ENCODE measurements at regions not wholly inside any gene's neighbourhood (a gene's known extent, or its start where the extent isn't known, plus 50 kb on each side); places are given as distances from the start of the nearest gene placed in this dataset.

GRCh38 chr2:7225848-7226247, 308.6 kb downstream of the RNF144A start:
- DNase-seq = peak; percentile 48

GRCh38 chr2:7226501-7226900, 309.3 kb downstream of the RNF144A start:
- no peak for DNase-seq

- no peak for DNase-seq
Measured at GRCh38 chr2:7233126-7233525, 315.9 kb downstream of the RNF144A start.

DNA sequence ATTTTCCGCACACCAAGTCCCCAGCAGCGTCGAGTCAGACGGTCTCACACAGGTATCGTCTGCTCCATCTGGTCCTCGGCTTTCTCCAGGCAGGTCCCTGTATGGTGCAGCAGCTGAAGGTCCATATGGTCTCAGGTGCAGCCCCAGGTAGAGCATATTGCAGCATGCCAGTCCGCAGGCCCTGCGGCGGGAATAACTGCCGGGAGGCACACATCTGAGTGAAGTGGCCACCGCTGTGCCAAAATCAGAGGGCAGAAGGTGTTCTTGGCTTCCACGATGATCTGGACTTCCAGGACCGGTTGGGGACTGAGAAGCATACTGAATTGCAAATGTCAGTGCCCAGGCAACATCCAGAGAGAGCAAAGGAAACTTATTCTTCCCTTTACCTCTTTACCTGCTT, 320.3 kb downstream of the RNF144A start:
- DNase-seq = no peak

GRCh38 chr2:7239078-7239477, 321.9 kb downstream of the RNF144A start:
- DNase-seq = no peak

DNA sequence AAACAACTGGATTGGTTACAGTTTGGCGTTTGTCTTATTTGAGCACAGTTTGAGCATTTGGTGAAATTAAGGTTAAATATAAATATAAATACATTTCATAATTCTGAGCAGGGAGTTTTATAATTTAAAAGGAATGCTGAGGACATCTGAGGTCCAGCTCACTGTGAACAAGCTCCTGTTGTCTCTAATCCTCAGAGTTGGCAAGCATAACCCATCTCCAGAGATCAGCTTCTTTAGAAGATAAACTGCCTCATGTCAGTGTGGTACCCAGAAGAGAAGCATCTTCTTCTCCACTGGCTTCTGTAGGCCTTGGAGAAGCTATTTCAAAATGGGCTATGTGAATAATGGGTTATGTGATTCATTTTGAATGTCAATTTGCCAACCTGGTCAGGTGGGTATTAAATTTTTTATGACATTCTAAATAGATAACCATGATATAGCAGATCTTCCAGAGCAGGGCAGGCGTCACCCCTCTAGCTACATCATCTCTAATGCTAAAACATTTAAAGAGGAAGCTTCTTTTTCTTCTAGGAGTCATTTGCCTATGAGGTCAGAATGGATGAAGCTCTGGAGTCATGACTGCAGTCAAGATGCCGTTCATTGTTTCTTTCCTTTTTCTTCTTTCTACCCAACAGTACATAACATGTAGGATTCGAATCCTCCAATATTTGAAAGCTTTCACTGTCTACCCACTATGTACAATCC, 324.0 kb downstream of the RNF144A start:
- DNase-seq = no peak

- no peak for DNase-seq
Measured at GRCh38 chr2:7242189-7242867, 325.1 kb downstream of the RNF144A start.

GRCh38 chr2:7243276-7243675, 326.1 kb downstream of the RNF144A start:
- DNase-seq = no peak

DNA sequence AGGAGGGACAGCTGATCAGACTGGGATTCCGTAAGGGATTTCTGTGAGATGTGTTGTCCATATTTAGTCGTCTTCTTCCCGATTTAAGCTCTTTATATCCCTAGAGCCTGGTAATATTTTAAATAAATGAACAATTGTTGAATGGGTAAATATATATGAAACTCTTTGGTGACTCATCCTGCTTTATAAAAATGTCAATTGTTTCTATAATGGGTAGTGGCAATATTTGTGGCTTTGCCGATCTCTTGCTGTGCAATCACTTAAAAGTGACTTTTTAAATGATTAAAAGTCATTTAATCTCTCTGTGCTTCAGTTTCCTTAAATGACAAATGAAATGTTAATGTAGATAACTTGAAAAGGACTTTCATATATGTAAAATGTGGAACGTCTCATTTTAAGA, 339.2 kb downstream of the RNF144A start:
- DNase-seq = no peak

DNA sequence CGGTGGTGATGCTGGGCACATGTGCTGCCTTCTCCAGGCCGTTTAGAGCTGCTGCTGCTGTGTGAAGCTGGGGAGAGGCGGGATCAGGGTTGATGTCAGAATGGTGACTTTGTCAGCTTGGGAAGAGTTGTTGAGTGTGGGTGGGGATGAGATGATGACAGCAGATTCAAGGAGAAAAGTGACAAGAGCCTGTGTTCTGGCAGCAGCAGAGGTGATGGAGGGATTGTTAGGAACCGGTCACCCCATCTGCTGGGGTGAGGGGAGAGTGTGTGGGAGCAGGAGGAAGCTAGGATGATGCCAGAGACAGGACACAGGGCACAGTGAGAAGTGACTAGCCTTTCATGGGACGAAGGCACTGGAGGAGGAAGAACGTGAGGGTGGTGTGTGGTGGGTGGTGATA, 345.5 kb downstream of the RNF144A start:
- no peak for DNase-seq

- DNase-seq = no peak
Measured at GRCh38 chr2:7264791-7265190, 347.6 kb downstream of the RNF144A start.

- DNase-seq = no peak
Measured at GRCh38 chr2:7265286-7265685, 348.1 kb downstream of the RNF144A start.

- DNase-seq = no peak
Measured at GRCh38 chr2:7269106-7269643, 352.0 kb downstream of the RNF144A start.

DNA sequence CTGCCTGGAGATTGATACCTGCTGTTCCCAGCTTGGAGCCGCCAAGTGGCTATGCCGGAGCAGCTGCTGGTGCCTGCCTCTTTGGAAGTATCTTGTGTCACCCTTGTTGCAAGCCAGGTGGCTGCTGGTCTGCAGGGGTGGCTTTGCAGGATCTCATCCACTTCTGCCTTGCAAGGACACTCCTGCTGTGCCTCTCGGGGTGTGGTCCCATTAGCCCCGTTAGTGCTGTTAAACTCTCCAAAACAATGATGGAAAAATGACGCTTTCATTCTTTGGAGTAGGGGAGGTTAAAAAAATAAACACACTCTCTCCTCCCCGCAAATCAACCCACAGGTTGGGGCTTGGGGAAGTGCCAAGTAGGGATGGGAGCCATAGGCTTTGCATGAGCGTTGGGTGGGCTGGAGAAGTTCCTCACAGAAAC, 352.8 kb downstream of the RNF144A start:
- peak; percentile 99 for DNase-seq

DNA sequence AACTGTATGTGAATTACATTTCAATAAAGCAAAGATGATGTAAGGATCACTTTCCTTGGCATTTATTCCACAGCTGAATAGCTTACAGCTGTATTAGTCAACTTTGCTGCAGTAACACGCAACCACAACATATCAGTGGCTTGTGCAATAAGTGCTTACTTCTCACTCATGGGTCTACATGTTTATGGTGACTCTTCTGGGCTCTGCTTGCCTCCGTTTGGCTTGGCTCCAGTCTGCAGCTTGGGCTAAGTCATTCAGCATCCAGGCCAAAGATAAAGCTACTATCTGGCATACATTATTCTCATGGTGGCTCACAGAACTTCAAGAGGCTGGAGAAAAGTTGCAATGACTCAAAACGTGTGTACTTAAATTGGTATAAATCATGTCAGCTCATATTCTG, 355.0 kb downstream of the RNF144A start:
- DNase-seq = peak; percentile 18

DNA sequence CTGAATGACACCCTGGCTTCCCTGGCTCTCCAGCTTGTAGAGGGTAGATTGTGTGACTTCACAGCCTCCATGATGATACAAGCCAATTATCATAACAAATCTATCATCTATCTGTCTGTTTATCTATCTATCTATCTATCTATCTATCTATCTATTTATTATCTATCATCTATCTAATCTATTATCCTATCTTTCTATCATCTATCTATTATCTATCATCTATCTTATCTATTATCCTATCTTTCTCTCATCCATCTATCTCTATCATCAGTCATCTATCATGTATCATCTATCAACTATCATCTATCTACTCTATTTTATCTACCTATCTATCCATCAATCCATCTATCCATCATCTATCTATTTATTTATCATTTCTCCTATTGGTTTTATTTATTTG, 361.8 kb downstream of the RNF144A start:
- DNase-seq = no peak

DNA sequence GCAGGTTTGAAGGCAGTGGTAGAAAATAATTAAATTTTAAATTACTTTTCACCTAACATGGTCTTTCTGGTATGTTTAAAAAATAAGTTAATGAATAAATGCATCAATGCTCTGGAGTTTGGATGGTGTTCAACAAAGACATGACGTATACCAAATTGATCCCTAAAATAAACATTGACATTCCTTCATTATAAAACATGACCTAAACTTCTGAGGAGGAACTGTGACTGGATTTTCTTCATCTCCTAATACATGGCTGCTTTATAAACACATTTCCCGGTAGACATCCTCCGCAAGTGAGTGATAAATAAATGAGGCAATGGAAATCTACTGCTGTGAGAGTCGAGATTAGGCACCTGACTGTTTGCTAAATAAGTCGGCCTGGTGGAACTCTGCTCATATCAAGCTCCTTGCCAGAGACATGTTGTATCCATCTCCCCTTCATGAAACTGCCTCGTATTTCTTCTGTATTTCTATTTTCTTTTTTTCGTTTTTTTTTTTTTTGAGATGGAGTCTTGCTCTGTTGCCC, 362.3 kb downstream of the RNF144A start:
- DNase-seq = no peak

- no peak for DNase-seq
Measured at GRCh38 chr2:7280790-7281189, 363.6 kb downstream of the RNF144A start.

- no peak for DNase-seq
Measured at GRCh38 chr2:7281231-7282201, 364.3 kb downstream of the RNF144A start.

GRCh38 chr2:7286120-7286519, 368.9 kb downstream of the RNF144A start:
- DNase-seq = no peak

DNA sequence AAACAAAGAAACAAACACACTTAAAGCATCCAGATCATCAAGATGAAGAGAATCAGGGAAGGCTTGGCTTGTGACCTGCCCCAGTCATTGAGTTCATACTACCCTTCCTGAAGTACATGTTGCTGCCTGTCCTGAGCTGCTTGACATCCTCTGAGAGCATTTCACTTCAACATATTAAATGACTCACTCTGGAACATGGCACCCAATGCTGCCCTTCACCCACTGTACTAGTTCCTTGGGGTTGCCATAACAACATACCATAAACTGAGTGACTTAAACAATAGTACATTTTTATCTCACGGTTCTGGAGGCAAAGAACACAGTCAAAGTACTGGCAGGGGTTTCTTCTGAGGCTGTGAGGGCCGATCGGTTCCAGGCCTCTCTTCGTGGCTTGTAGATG, 371.3 kb downstream of the RNF144A start:
- no peak for DNase-seq

DNA sequence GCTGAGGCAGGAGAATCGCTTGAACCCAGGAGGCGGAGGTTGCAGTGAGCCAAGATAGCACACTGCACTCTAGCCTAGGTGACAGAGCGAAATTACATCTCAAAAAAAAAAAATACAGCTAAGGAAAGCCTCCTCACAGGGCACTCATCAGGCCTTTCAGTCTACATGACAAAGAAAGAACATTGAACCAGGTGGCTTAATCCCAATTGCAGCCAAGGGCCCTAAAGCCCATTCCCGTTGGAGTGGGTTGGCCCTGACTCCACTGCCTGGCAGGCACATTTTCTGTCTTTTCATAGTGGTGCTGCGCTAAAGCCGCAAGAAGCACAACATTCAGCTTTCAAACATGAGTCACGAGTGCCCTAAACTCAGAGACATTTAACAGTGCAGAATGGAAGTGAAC, 372.5 kb downstream of the RNF144A start:
- no peak for DNase-seq

DNA sequence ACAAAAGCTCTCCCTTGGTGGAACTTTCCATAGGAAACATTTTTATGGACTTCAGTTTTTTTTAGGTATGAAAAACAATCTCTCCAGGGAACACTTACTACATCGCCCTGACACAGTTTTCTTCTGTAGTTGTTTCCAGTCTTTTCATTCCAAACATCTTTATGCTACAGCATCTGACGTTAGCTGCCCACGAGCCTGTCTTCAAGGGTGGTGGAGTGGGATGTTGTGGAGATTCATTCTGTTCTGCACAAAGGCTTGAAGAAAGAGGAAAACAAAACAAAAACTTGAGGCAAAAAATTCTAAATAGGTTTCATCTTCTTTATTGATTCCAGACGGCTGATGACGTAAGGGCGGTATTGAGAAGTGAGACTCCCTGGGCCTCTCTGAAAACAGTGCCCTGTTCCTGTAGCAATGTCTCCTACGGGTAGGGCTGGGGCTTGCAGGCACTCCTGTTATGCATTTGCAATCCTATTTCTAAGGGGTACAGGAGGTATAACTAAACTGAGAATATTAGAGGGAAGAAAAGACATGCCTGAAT, 375.0 kb downstream of the RNF144A start:
- no peak for DNase-seq

Data from NCI-H345 (cell line).